NCI-H2227 (cell line): ENCODE measurements at regions not wholly inside any gene's neighbourhood (a gene's known extent, or its start where the extent isn't known, plus 50 kb on each side); places are given as distances from the start of the nearest gene placed in this dataset.
A peak's percentile ranks its signal among the peaks of the same experiment; 100 is the strongest.

Experiments
- DNase-seq: peaks from one replicate; lab custom pipeline; 2025; ENCODE audit not compliant: unreplicated experiment; lab: John Stamatoyannopoulos, UW

GRCh38 chr11:121755191-121755590, 302.4 kb upstream of the SORL1-AS1 start:
- no peak for DNase-seq

DNA sequence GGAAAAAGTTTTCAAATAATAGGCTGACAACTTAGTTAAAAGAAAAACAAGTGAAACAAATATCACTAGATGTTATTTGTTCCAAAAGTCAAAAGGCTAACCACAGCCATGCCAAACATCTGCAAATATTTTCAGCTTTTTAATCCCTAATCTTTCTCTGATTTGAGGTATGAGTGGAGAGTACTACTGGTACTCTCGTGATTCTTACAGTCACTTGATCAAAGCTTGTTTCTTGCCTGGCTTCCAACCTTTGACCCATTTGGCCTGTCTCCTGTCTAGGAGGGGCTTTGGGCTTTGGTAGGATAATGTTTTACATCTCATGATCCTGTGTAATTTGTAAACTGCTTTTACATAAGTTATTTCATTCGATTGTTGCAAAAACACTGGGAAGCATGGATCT, 301.8 kb upstream of the SORL1-AS1 start:
- DNase-seq: no peak

DNA sequence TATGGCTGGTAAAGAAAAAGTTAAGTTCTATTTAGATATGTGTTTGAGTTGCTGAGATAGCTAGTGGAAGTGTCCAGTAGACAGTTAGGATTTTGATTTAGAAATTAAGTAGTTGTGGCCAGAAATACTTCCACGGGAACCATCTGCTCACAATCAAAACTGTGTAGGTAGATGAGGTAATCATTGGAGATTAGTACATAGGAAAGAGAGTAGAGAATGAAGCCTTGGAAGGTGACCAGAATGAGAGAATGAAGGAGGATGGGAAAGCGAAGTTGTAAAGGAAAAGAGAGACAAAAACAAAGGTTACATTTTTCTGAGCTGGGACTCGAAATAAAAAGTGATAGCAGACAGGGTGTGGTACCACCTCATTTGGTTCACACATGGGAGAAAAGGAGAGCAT, 296.9 kb upstream of the SORL1-AS1 start:
- DNase-seq: no peak

GRCh38 chr11:121748068-121748467, 295.3 kb upstream of the SORL1-AS1 start:
- no peak for DNase-seq

GRCh38 chr11:121743285-121743684, 290.5 kb upstream of the SORL1-AS1 start:
- DNase-seq: no peak

DNA sequence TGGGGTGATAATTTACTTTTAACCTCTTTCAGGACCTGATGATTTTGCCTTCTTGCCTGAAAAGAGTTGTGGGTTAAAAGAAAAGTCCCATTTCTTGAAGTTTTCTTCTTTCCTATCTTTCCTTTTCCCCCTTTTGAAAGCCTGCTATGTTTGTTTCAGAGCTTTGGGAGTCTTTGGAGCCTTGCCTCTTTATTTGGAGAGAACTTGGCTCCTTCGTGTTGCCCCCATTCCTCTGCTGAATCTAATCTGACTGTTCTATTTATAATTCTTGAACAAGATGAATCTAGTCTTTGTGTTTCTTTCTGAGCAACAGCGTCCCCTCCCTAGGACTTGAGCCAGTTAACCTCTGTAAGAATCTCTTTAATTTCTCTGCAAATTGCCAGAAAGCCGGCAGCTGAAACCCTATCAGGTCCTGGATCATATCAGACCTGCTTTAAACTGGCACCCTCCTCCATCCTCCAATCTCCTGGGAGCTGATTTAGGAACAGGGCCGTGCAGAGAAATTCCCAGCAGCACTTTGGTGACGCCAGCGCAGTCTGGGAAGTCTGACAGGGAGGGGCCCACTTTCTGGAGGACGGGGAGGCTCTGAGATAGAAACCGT, 289.1 kb upstream of the SORL1-AS1 start:
- DNase-seq: peak; percentile 3

DNA sequence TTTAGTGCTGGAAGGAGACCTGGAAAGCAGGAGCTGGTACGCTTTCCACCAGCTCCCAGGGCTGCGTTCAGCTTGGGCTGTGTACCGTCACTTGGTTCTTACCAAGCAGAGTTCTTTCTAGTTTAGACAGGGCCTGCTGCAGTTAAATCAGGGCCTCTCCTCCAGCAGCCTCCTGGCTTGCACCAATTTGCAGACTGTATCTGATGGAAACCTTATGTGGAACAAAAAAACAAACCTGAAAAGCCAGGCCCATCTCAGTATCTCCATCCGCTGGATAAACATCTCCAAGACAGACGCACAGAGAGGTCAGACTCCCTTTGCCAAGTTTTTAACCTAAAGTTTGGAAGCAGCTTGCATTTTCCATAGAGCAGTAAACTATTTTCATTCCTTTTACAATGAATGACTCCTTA, 288.6 kb upstream of the SORL1-AS1 start:
- no peak for DNase-seq

GRCh38 chr11:121740902-121741301, 288.1 kb upstream of the SORL1-AS1 start:
- peak; percentile 4 for DNase-seq

DNA sequence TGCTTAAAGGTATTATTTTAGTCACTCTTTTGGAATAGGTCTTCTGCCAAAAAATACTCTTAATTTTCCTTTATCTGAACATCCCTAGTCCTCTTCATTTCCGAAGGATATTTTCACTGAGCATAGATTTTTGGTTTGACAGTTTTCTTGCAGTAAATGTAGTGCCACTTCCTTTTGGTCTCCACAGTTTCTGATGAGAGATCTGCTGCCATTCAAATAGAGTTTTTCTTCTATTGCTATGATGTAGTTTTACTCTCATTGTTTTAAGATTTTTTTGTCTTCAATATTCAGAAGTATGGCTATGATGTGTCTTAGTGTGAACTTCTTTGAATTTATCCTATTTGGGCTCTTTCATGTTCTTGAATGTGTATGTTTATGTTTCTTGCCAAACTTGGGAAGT, 281.1 kb upstream of the SORL1-AS1 start:
- no peak for DNase-seq

DNA sequence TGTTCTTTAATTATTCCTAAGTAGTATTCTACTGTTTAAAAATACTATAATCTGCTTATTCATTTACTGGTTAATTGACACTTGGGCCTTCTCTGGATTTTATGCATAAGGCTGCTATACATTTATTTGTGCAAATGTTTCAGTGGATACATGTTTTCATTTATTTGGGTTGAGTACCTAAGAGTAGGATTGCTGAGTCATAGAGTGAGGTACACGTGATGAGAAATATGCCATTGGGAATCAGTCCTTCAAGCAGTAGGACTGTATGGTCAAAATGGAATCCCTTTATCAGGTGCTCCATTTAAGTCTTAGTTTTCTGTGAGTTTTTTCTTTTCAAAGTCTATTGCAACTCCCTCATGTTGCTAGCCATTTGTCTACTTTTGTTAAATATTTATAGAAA, 275.2 kb upstream of the SORL1-AS1 start:
- DNase-seq: no peak

GRCh38 chr11:121723246-121723741, 270.5 kb upstream of the SORL1-AS1 start:
- DNase-seq: peak; percentile 65

- DNase-seq: peak; percentile 91
These were observed 269.9 kb upstream of the SORL1-AS1 start for GRCh38 chr11:121722431-121723245.

DNA sequence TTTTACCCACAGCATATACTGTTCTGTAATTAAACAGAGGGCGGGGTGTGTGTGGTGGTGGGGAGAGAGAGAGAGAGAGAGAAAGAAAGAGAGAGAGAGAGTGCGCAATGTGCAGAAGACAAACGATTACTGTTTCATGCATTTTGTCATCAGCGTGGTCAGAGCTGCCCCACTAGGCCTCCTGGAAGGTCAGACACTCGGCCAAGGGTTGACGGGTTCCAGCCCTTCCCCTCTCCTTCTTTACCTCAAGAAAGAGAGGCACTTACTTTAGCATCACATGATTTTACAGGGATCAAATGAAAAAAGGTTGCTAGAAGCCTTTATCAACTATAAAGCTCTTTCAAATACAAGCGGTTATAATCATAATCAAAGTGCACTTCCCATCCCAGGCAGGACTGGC, 269.2 kb upstream of the SORL1-AS1 start:
- DNase-seq: no peak

DNA sequence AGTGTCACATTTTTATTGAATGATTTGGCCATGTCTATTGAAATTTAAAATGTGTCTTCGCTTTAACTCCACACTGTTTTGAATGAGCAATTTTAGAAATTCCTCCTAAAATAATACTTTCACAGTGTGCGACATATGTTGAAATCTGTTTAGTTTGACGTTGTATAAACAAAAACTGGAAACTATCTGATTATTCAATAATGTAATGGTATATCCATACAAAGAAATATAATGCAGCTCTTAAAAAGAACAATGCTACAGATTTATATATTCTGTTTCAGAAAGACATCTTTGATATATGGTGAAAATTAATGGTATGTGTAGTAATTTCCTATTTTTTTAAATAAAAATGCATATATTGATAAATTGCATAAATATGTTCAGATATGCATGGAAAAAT, 268.7 kb upstream of the SORL1-AS1 start:
- DNase-seq: no peak

- no peak for DNase-seq
These were observed 264.5 kb upstream of the SORL1-AS1 start for GRCh38 chr11:121717296-121717695.

DNA sequence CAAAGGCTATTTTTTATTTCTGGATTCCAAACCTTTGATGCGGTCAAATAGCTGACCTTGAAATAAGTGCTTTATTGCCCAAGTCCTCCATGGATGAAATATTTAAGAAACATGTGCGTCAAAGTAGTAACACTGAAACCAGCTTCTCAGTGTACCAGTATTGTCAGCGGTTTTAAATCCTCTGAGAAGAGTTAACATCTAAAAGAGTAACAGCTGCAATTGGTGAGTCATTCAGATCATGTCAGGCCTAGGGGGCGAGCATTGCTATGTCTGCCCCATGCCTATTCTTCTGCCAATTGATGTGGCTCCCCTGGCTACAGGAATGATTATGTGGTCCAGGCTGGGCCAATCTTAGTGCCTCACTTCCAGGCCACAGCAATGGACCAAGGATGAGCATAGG, 263.3 kb upstream of the SORL1-AS1 start:
- DNase-seq: no peak

GRCh38 chr11:121715405-121715804, 262.6 kb upstream of the SORL1-AS1 start:
- no peak for DNase-seq

- DNase-seq: no peak
These were observed 261.6 kb upstream of the SORL1-AS1 start for GRCh38 chr11:121714351-121714750.

DNA sequence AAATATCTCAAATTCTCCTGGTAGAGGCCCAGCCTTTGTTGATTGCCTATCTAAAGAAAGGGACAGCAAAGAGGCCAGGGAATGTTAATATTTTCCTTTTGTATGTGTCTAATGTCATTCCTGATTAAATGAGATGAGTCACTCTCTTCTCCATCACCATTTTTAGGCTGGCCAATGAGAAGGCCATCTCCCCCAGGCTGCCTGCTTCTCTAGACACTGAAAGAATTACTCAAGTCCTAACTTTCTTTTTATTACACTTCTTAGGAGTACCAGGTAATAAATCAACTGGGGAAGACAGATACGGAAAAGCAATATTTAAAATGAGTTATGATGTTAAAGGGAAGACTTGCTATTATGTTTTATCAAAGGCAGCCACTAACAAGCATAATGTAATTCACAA, 259.2 kb upstream of the SORL1-AS1 start:
- DNase-seq: no peak

DNA sequence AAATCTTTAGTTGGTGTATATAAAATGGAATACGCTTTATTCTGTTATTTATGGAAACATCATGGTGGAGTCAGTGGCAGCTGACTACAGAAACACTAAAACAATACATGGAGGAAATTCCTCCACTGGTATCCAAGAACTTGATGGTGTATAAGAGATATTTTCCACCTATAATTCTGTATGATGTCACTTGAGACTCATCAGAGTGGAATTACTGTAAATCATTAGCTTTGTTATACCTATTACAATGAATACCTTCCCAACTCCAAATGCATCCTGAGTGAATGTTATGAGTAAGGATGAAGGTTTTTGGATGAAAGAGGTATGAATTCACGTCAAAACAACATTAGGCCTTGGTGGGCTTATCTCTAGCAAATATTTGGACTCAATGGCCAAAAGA, 258.5 kb upstream of the SORL1-AS1 start:
- DNase-seq: no peak

GRCh38 chr11:121706884-121707420, 254.2 kb upstream of the SORL1-AS1 start:
- no peak for DNase-seq

DNA sequence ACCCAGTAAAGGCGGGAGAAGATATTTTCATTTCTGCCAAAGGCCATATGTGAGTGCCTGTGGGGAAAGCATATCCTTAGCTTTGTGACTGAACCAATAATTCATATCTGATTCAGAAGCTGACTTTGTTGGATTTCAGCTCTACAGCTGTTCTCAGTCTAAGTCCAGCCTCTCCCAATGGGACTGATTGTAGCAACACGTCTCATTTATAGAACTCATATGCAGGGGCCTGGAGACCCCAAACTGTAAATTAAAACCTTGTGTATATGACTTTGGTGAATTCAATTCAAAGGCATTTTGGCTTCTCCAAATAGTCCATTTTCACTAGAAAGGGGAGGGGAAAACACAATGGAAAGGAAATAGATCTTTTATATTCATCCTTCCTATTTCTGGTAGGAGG, 250.4 kb upstream of the SORL1-AS1 start:
- no peak for DNase-seq
